COLO829 (cell line): ENCODE measurements at regions not wholly inside any gene's neighbourhood (a gene's known extent, or its start where the extent isn't known, plus 50 kb on each side); places are given as distances from the start of the nearest gene placed in this dataset.

Experiments
- DNase-seq: peaks from one replicate; pipeline ENCODE4 v3.0.0; 2012; ENCODE audit warnings: low spot score

- no peak for DNase-seq
Measured at GRCh38 chr10:62631241-62631640, 173.3 kb upstream of the ADO start.

- DNase-seq = no peak
Measured at GRCh38 chr10:62632071-62632809, 172.3 kb upstream of the ADO start.

- no peak for DNase-seq
Measured at GRCh38 chr10:62633976-62634375, 170.5 kb upstream of the ADO start.

GRCh38 chr10:62634576-62634975, 169.9 kb upstream of the ADO start:
- no peak for DNase-seq

- DNase-seq = no peak
Measured at GRCh38 chr10:62635127-62635526, 169.4 kb upstream of the ADO start.

GRCh38 chr10:62636825-62637248, 167.7 kb upstream of the ADO start:
- no peak for DNase-seq

- peak; percentile 28 for DNase-seq
Measured at GRCh38 chr10:62637249-62638061, 167.1 kb upstream of the ADO start.

GRCh38 chr10:62638062-62638477, 166.4 kb upstream of the ADO start:
- DNase-seq = no peak

GRCh38 chr10:62639144-62639543, 165.4 kb upstream of the ADO start:
- no peak for DNase-seq

GRCh38 chr10:62640411-62640810, 164.1 kb upstream of the ADO start:
- peak; percentile 56 for DNase-seq

- DNase-seq = no peak
Measured at GRCh38 chr10:62643606-62644587, 160.6 kb upstream of the ADO start.

- no peak for DNase-seq
Measured at GRCh38 chr10:62647375-62648092, 157.0 kb upstream of the ADO start.

- no peak for DNase-seq
Measured at GRCh38 chr10:62648921-62649320, 155.6 kb upstream of the ADO start.

GRCh38 chr10:62650411-62650810, 154.1 kb upstream of the ADO start:
- DNase-seq = no peak

- no peak for DNase-seq
Measured at GRCh38 chr10:62651341-62651740, 153.2 kb upstream of the ADO start.

GRCh38 chr10:62652114-62652513, 152.4 kb upstream of the ADO start:
- no peak for DNase-seq

- no peak for DNase-seq
Measured at GRCh38 chr10:62652564-62652963, 152.0 kb upstream of the ADO start.

- DNase-seq = no peak
Measured at GRCh38 chr10:62653254-62653653, 151.3 kb upstream of the ADO start.

GRCh38 chr10:62654966-62655336, 149.6 kb upstream of the ADO start:
- DNase-seq = no peak

GRCh38 chr10:62655337-62655994, 149.1 kb upstream of the ADO start:
- no peak for DNase-seq

- no peak for DNase-seq
Measured at GRCh38 chr10:62657244-62657835, 147.2 kb upstream of the ADO start.
